Fibroblast of mammary gland (primary cell): ENCODE measurements at regions not wholly inside any gene's neighbourhood (a gene's known extent, or its start where the extent isn't known, plus 50 kb on each side); places are given as distances from the start of the nearest gene placed in this dataset.
A peak's percentile ranks its signal among the peaks of the same experiment; 100 is the strongest.

ENCODE experiments used
- DNase-seq: peaks from one replicate; pipeline ENCODE4 v3.0.0-alpha.2; 2010; ENCODE audit warnings: low read depth
- H3K4me3 ChIP-seq: 2 replicates; pipeline ENCODE4 v1.5.1; 2011; ENCODE audit warnings: low read depth, mild to moderate bottlenecking, low read length, moderate library complexity; ENCODE audit not compliant: control insufficient read depth
- TF ChIP-seq, protein P1 (sequence below): conservative IDR thresholded peaks from 2 replicates; pipeline ENCODE4 v1.5.1; 2011; ENCODE audit warnings: low read depth, low read length, inconsistent platforms; ENCODE audit not compliant: control insufficient read depth, insufficient read depth

DNA sequence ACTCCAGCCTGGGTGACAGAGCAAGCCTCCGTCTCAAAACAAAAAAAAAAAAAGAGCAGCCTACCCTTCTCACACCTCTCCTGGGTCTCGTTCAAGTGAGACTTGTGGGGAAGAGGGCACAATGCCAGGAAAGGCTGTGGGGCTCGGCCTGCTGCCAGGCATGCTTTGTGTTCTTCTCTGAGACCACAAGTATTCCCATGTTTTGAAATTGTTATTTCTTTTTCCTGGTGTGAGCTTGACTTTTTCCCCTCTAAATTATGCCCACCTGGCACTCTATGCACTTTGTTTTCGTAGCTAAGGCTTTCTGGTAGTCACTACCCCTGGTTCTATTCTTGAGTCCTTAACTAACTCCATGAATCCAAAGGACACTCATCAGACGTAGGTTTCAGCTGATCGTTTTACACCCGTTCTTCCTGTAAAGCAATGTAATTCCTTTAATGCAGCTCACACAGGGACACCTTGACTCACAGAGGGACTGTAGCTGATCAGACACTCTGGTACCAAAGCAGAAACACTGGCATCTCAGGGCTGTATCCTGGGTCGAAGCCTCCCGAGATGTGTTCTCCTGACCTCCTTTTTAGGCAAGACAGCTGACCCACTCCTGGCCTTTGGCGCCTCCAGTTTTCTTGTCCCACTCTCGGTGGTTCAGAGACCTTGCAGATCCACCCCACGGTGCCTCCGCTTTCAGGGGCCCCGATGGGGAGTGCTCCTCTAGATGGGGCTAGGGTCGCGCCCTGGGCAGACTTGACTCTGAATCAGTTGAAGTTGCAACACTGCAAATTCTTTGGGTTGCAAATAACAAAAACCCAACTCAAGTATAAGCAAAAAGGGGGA, 193.3 kb upstream of the AGAP1 start:
- TF ChIP-seq, protein P1, sequence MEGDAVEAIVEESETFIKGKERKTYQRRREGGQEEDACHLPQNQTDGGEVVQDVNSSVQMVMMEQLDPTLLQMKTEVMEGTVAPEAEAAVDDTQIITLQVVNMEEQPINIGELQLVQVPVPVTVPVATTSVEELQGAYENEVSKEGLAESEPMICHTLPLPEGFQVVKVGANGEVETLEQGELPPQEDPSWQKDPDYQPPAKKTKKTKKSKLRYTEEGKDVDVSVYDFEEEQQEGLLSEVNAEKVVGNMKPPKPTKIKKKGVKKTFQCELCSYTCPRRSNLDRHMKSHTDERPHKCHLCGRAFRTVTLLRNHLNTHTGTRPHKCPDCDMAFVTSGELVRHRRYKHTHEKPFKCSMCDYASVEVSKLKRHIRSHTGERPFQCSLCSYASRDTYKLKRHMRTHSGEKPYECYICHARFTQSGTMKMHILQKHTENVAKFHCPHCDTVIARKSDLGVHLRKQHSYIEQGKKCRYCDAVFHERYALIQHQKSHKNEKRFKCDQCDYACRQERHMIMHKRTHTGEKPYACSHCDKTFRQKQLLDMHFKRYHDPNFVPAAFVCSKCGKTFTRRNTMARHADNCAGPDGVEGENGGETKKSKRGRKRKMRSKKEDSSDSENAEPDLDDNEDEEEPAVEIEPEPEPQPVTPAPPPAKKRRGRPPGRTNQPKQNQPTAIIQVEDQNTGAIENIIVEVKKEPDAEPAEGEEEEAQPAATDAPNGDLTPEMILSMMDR = no peak
- H3K4me3 ChIP-seq = no peak overlapping the region
- peak; percentile 73 for DNase-seq

DNA sequence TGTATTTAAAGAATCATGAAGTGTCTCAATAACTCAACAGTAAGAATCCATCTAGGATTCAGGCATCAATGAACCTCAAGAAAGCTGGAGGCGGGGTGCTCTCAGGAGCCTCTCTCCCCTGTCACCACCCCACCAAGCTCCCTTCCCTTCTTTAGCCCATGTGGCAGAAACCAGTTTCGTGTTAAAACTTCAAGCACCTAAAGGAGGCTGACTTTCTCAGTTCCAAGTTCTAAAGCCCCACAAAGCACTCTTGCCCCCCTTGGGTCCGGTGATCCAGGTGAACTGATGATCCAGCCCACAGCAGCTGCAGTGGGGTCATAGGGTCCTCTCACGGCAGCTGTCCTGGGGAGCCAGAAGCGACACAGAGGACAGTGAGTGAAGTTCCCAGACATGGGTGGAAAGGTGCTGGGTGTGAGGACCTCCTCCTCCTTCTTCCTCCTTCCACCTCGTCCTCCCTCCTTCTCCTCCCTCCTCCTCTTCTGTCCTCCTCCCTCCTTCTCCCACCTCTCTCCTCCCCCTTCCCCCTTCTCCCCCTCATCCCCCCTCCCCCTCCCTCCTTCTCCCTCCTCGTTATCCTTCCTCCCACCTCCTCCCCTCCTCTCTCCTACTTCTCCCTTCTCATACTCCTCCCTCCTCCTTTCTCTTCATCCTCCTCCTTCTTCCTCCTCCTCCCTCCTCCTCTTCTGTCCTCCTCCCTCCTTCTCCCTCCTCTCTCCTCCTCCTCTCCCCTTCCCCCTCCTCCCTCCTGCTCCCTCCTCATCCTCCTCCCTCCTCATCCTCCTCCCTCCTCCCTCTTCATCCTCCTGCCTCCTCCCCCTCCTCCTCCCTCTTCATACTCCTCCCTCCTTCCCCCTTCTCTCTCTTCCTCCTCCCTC, 192.4 kb upstream of the AGAP1 start:
- TF ChIP-seq, protein P1 = no peak
- no peak overlapping the region for H3K4me3 ChIP-seq
- DNase-seq = no peak

DNA sequence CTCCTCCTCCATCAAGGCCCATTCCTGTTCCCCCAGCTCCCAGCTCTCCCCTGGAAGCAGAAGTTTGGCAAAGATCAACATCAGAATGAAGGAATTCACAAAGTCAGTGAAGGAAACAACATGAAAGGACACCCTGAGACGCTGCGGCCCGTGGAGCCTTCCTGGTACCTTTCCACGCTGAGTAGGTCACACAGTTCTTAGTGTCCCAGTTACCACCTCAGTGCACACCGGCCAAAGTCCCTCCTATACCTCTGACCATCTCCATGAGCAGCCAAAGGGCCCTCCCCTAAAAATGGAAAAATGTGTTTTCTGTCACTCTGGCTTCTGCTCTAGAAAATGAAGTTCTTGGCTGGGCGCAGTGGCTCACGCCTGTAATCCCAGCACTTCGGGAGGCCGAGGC, 191.6 kb upstream of the AGAP1 start:
- DNase-seq = no peak
- TF ChIP-seq, protein P1 = no peak
- H3K4me3 ChIP-seq = no peak overlapping the region

DNA sequence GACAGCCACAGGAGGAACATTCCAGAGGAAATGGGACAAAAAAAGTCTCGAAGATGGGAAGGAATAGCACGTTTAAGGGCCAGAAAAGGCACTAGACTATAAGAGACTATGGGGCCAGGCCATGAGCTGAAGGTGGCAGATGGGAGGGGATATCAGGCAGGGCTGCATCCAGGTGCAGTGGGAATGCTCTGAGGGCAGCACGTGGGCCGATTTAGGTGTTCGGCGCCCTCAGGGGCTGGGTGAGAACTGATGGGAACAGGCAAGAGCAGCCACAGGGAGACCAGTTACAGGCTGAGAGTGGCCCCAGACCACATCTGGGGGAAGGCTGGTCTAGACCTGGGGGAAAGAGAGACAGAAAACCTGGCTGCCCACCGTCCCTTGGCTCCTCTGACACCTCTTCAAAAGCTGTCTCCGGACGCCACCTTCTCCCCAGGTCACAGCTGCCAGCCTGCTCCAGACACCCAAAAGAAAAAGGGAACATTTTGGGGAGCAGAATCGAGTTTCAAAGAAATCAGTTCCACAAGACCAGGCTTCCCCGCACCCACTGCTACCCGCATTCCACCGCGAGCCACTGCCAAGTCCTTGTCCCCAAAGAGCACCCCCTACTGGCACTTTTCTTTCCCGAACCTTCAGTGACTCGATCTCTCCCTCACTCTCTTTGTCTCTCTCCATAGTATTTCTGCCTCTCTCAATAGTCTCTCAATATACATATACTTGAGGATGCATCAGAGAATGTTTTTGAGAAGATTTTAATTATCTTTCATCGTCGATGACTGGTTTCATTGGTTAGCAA, 190.1 kb upstream of the AGAP1 start:
- DNase-seq = no peak
- TF ChIP-seq, protein P1 = peak; percentile 14
- no peak overlapping the region for H3K4me3 ChIP-seq

DNA sequence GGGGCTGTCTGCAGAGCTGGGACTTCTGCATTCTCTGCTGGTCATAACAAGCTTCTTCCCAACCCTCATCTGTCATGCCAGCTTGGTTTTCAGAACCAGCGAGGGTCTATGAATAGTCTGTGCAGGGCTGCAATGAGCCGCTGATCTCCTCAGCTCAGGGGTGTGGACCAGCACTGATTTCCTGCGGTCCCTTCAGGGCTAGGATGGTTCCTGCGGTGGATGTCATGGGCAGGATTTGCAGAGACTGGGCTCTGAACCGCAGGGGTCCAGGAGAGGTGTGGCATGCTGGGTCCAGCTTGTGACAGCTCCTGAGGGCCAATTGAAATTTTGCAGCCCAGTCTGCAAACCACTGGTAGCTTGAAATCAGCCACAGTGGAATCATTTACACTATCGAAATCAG, 188.2 kb upstream of the AGAP1 start:
- no peak overlapping the region for H3K4me3 ChIP-seq
- no peak for DNase-seq
- TF ChIP-seq, protein P1 = no peak

DNA sequence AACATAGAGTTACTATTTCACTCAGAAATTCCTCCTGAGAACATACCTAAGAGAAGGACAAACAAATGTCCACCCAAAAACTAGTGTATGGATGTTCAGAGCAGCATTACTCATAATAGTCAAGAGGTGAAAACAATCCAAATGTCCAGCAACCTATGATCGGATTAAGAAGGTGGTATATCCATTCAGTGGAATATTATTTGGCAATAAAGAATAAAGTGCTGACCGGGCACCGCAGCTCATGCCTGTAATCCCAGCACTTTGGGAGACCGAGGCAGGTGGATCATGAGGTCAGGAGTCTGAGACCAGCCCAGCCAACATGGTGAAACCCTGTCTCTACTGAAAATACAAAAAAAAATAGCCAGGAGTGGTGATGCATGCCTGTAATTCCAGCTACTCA, 182.8 kb upstream of the AGAP1 start:
- no peak overlapping the region for H3K4me3 ChIP-seq
- no peak for DNase-seq
- TF ChIP-seq, protein P1 = no peak
